ENCODE measurements at regions not wholly inside any gene's neighbourhood (a gene's known extent, or its start where the extent isn't known, plus 50 kb on each side); places are given as distances from the start of the nearest gene placed in this dataset.
"Not testable (repeated sequence)": the region's sequence is repeated elsewhere in the genome, so short reads cannot be mapped to it uniquely, and the experiment has no call there.

- DNase-seq, result no peak
Measured at GRCh38 chr18:47399475-47399874, 148.0 kb upstream of the SKOR2 start.

DNA sequence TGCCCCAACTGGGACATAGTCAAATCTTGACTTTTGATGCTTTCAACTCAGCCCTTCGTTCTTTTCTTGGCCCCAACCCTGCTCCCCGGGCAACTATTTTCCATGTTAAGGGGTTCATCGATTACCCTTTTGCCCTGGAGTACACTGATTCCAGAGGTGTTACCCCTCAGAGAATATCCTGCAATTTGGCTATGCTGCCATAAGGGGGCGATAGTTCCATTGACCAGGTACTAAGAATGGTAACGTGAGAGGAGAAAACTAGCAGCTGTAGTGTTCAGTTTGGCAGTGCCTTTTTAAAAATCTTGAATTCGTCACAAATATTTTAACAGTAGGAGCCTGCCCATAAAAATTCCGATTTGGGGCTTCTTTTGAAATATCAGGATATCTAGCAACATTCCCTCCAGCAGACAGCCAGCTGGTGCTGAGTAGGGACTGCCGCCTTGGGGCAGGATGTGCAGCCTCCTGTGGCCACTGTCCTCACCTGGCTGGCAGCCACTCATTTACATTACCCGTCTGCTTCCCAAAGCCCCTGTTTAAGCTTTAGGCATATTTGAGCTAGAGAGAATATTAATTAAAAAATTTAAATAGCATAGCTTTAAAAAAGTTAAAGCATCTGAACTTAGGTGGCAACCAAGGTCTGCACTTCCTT lies 146.3 kb upstream of the SKOR2 start:
- DNase-seq, result no peak

GRCh38 chr18:47391665-47392064 lies 140.2 kb upstream of the SKOR2 start:
- DNase-seq, result no peak

- DNase-seq, result no peak
Measured at GRCh38 chr18:47390410-47391024, 139.1 kb upstream of the SKOR2 start.

- no peak for DNase-seq
Measured at GRCh38 chr18:47389210-47389609, 137.8 kb upstream of the SKOR2 start.

DNA sequence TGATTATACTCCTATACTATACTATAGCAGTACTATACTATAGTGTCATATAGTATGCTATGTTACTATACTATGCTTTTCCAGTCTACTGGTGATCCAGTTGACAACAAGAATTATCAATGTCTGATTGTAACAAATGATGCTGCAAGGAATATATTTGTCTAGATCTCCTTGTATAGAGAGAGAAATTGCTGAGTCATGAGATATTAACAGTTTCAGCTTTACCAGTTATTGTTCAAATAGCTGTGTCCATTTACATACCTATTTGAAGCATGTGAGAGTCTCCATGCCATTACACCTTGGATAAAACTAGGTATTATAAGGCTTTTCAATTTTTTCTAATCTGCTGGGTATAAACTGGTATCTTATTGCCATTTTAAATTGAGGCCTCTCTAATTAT lies 136.4 kb upstream of the SKOR2 start:
- no peak for DNase-seq

DNA sequence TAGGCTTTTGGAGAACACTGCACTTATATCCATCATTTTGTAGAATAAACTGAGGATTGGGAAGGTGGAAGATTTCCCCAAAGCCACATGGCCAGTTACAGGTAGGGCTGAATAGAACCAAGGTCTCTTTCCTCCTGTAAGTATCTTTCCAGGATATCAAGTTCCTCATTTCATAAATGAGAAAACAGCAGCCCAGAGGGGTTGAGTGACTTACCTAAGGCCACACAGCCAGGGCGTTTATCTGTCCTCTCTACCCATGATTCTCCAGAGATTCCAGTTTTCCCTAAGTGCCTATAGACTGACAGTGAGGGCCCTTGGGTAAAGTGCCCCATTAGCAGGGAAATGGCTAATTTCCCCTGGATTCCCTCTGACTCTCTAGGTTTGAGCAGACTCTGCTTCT lies 132.3 kb upstream of the SKOR2 start:
- DNase-seq, result no peak

DNA sequence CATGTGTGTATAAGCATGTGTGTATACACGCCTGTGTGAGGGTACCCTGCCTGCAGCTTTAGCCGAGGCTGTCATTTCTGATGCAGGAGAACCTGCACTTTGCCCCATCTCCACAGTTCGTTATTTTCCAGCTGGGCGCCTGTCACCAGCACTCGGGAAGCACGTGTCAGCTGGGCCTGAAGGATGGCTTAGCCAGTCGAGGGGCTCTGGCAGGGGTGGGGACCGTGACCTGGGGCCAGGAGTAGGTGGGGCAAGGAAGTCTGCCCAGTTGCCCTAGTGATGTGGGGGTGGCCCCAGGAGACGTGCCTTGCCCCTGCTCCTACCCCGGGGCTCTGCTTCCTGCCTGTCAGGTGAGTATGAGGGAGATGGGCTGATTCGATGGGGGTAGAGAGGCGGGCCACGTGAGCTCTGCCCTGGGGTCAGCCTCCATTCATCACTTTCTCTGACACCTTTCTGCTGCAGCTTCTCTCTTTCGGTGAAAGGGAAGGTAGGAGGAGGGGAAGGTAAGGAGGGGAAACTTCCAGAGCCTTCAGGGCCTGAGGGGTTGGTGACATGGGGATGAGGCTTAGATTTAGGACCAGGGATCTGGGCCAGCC lies 130.6 kb upstream of the SKOR2 start:
- DNase-seq, result no peak

GRCh38 chr18:47380153-47380552 lies 128.7 kb upstream of the SKOR2 start:
- DNase-seq, result no peak

- DNase-seq, result no peak
Measured at GRCh38 chr18:47373465-47373864, 122.0 kb upstream of the SKOR2 start.

GRCh38 chr18:47370052-47370451 lies 118.6 kb upstream of the SKOR2 start:
- DNase-seq, result no peak

- not testable (repeated sequence) for DNase-seq
Measured at GRCh38 chr18:47354061-47354460, 102.6 kb upstream of the SKOR2 start.

- no peak for DNase-seq
Measured at GRCh38 chr18:47346016-47346415, 94.6 kb upstream of the SKOR2 start.

- no peak for DNase-seq
Measured at GRCh38 chr18:47345291-47345690, 93.8 kb upstream of the SKOR2 start.

GRCh38 chr18:47343291-47343690 lies 91.8 kb upstream of the SKOR2 start:
- DNase-seq, result no peak

- DNase-seq, result no peak
Measured at GRCh38 chr18:47342566-47342965, 91.1 kb upstream of the SKOR2 start.

DNA sequence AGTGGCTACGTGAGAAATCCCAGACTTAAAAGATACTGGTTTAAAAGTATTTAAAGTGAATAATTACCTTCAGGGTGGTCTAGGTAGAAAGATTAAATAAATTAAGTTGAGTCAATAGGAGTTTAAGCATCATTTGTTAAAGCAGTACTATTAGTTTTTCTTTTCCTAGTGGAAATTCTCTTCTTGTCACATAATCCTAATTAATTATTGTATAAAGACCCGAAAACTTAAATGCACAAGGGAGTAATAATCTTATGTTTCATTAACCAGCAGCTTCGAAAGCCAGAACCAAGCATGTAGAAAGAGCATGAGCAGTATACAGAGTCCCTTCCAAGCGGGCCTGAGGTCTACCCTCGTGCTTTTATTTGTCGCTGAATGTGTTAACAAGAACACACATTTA lies 90.2 kb upstream of the SKOR2 start:
- DNase-seq, result no peak

DNA sequence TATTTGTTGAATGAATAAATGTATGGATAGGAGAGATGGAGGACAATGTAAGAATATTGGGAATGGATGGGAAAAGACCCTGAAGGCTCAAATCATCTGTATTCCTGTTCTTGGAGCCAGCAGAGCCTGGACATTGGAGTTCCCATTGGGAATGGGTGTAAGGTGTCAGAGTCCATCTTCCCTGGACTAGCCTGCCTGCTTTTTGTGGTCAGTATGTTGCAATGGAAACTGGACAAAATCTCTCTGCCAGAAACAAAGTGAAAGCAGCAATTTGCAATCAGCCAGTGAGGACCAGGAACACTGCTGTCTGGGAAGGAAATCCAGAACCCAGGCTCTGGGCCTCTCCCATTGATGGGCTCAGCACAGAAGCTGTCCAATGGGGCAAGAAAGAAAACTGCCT lies 83.5 kb upstream of the SKOR2 start:
- no peak for DNase-seq

DNA sequence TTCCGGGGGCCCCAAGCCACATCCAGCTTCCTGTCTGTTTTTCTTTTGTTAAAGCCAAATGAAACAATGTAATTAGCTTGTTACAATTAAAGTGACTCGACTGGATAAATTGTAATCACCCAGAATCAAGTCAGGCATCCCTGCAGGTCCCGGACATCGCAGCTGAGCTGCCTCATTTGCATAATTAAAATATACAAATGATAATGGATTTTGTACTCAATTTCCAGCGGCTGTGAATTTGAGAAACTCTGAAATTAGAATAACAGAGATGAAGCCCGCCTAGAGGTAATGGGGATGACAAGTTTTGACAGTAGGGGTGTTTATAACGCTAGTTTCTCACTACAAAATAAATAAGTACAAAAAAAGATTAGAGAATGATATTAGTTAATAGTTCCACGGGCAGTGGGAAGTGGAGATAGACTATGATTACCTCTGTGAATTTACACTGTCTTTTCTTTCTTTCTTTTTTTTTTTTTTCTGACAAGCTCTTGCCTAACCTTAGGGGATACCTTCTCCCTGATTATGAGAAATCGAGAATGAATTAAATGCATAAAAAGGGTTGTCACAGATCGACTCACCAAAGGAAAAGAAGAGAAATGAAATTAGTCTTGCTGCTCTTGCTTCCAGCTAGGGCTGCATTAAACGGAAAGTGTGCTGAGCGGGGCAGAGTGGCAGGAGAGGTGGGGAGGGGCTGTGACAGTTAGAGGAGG lies 82.6 kb upstream of the SKOR2 start:
- no peak for DNase-seq

DNA sequence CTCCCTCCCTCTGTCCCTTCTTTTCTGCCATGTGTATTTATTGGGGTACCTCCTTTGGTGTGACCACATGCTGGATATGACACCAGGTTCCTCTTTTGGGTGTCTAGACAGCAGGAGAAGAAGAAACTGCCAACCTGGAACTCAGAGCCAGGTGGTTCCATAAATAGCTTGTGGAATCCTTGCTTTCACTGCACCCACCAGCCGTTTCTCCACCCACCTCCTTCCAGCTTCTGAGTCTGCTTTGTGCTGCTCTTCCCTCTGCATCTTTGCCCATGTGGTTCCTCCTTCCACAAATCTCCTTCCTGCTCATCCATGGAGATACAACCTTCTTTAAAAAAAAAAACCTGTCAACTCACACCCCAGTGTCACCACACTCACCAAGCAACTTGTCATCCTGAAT lies 80.2 kb upstream of the SKOR2 start:
- DNase-seq, result no peak

DNA sequence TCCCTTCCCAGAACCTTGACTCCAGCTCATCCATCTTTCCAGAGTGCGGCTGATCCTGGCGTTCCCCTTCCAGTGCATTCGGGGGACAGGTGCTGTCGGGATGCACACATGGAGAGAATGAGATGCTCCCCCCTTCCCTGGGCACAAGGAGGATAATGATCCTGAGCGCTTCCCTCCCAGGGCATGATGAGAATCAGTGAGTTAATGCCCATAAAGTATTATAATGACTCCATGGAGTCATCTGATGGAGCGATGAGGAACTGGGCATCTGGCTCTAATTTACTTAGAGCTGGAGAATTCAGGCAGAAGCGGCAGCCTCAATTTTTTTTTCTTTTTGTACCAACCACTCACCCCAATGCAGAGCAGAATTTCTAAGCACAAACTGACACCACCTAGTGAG lies 79.6 kb upstream of the SKOR2 start:
- DNase-seq, result no peak

- DNase-seq, result no peak
Measured at GRCh38 chr18:47323158-47323557, 71.7 kb upstream of the SKOR2 start.

DNA sequence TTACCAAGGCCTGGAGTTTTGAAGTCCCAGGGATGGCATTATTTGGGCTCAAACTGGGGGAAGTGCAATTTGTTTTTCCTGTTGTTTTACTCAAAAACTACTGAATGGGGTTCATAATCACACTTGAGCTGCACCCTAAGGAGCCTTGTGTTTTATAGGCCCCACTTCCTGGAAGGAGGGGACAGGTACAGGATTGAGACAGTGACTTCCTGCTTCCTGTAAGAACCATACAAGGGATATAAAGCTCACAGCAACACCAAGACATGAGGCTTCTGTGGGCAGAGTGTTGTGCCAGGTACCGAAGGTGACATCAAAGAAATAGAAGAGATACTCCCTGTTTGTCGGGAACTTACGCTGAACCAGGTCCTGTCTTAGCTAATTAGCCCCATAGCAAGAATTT lies 70.4 kb upstream of the SKOR2 start:
- DNase-seq, result no peak

Measured in GF-D8 (cell line).